GM12874 (cell line): ENCODE measurements at regions not wholly inside any gene's neighbourhood (a gene's known extent, or its start where the extent isn't known, plus 50 kb on each side); places are given as distances from the start of the nearest gene placed in this dataset.

Experiments used
- TF ChIP-seq, protein P1 (sequence below): IDR thresholded peaks from 2 replicates; pipeline ENCODE4 v1.5.1; 2011; ENCODE audit warnings: low read depth, mild to moderate bottlenecking, control low read depth, low read length, moderate library complexity; ENCODE audit not compliant: insufficient read depth

DNA sequence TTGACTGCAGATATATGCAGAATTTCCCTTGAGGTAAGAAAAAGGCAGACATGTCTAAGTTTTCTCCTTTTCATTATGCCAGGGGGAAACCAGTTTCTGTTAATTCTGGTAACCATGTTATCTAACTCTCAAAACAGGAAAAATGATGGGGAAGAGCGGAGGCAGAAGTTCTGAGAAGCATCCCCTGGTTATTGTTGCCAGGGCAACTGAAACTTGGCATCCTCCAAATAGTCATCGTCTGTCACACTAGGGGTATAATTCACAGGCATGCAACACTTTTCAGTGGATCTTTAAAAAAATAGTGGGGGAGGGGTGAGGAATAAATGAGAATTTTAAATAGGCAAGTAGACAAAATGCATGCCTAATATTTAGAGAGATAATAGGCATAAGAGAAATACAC, 715.3 kb upstream of the CXADR start:
- TF ChIP-seq, protein P1, sequence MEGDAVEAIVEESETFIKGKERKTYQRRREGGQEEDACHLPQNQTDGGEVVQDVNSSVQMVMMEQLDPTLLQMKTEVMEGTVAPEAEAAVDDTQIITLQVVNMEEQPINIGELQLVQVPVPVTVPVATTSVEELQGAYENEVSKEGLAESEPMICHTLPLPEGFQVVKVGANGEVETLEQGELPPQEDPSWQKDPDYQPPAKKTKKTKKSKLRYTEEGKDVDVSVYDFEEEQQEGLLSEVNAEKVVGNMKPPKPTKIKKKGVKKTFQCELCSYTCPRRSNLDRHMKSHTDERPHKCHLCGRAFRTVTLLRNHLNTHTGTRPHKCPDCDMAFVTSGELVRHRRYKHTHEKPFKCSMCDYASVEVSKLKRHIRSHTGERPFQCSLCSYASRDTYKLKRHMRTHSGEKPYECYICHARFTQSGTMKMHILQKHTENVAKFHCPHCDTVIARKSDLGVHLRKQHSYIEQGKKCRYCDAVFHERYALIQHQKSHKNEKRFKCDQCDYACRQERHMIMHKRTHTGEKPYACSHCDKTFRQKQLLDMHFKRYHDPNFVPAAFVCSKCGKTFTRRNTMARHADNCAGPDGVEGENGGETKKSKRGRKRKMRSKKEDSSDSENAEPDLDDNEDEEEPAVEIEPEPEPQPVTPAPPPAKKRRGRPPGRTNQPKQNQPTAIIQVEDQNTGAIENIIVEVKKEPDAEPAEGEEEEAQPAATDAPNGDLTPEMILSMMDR = no peak

DNA sequence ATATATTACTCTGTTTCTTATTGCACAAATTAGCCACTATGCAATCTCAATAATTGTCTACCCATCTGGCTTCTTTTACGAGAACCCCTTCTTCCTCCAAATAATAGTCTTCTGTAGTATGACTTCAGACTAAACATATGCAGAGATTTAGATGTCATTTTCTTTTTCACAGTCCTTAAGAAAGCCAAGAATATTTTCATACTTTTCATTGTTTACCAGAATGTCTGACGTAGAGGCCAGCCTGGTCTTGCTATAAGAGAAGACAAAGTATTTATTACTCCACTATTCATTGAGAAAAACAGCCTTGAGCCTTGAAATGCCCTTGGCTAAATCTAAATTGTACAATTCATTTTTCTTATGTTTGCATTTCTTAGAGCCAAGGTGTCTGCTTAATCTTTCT, 714.9 kb upstream of the CXADR start:
- TF ChIP-seq, protein P1 = no peak

DNA sequence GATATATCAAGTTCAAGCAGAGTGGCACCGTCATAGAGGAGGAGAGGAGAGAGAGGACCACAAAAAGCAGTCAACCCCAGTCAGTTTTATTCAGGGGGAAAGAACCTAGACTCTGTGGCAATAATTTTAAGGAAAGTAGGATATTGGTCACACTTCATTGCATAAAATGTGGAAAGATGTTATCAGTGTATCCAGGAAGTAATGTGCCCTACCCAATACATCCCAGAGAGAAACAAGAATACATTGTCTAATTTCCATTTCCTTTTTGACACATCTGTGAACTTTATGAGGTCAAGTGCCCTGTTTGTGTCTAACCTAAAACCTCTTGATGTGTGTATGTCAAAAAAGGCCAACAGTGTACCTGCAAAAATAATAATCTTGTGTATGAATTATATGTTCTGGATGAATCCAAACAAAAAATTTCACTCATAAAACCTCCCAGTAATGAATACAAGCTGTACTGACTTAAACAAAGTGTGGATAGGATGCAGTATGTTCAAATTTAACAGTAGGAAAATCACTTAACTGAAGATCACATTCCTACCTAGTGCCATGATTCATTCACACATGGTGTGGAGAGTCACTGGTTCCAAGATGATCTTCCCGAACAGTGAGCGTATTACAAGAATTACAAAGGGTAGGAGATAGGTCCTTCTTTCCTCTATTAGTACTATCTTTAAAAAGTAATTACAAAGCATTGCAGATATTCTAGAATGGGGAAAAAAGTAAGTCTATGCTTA, 712.1 kb upstream of the CXADR start:
- TF ChIP-seq, protein P1 = no peak

DNA sequence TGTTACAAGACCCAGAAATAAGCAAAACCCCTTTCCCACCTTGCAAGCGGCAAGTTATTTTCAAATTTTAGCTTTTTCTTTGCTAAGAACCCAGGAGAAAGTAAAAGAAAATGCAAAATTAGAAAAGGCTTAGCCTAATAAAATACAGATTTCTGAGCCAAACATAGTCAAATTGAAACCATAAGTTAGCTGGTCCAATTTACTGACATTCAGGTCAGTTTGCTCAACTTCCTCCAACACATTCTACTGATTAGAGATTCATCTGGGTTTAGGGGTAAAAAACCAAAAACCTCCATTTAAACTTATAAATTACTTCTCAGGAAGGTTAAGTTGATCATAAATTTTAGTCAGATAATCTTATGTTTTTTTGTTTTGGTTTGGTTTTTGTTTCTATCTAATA, 701.8 kb upstream of the CXADR start:
- TF ChIP-seq, protein P1 = no peak

DNA sequence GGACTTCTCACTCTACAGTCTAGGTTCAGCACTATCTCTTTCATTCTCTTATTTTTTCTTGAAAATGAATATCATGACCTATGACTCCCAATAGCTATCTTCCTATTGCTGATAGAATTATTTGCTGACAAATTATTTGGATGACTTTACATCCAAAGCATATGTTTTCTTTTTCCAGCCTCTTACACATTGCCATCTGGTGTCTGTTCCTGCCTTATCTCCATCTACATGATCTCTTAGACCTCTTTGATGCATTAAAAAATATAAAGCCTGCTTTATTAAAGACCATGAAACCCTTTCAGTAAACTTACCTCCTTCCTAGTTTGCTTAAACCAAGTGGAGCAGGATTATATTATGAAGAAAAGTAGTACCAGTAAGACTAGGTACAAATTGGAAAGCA, 700.9 kb upstream of the CXADR start:
- TF ChIP-seq, protein P1 = no peak

DNA sequence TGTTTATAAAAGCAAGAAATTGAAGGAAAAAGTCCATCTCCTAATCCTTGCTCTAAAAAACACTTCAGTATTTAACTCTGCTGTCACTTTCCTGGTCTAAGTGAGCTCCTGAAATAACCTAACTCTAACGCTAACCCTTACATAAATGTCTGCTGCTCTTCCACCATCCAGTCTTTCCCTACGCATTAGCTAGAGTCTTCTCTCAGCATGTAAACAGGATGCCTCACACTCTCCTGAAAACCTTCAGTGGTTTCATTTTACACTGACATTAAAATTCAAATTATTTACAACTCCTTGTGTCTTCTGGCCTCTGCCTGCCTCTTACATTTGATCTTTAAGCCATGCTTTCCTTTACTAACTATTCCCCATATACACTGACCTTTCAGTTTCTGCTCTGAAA, 697.6 kb upstream of the CXADR start:
- TF ChIP-seq, protein P1 = no peak

DNA sequence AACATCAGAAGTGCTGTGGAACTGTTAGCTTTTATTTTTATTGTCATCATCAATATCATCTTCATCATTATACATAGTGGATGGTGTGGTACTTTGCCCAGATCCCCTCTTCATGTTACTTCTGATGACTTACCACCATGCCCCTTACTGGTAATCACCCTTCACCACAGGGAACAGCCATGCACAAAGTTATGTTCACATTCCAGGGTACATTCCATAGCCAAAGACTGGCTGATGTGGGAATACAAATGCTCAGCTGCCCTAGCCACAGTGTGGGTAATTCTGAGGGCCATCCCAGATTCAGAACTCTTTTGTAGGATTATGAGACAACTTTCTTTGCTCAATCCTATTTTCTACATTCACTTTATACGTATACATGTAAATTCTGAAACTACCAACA, 691.3 kb upstream of the CXADR start:
- TF ChIP-seq, protein P1 = no peak
